ENCODE measurements at regions not wholly inside any gene's neighbourhood (a gene's known extent, or its start where the extent isn't known, plus 50 kb on each side); places are given as distances from the start of the nearest gene placed in this dataset.
"Not testable (repeated sequence)": the region's sequence is repeated elsewhere in the genome, so short reads cannot be mapped to it uniquely, and the experiment has no call there.

- not testable (repeated sequence) for H3F3A ChIP-seq (ENCODE audit: low read depth); H3K9ac ChIP-seq; H3K4me1 Mint-ChIP-seq; H3K9me3 ChIP-seq (ENCODE audit: low read depth); H3K4me1 ChIP-seq; H3K4me3 Mint-ChIP-seq; H3K27ac ChIP-seq; H3K27ac Mint-ChIP-seq; H3K79me2 ChIP-seq (ENCODE audit: low read depth); H2AFZ ChIP-seq (replicated peaks); DNase-seq (ENCODE audit: low spot score); H3K27me3 ChIP-seq; H3K4me2 ChIP-seq; H3K4me3 ChIP-seq; H3K9me3 Mint-ChIP-seq; H4K20me1 ChIP-seq (ENCODE audit: low read depth); H3K36me3 ChIP-seq; H3K36me3 Mint-ChIP-seq; H3K27me3 Mint-ChIP-seq (ENCODE audit: insufficient read depth, low read depth)
Measured at GRCh38 chr9:39001085-39001593, 281.2 kb upstream of the FAM240B start.

DNA sequence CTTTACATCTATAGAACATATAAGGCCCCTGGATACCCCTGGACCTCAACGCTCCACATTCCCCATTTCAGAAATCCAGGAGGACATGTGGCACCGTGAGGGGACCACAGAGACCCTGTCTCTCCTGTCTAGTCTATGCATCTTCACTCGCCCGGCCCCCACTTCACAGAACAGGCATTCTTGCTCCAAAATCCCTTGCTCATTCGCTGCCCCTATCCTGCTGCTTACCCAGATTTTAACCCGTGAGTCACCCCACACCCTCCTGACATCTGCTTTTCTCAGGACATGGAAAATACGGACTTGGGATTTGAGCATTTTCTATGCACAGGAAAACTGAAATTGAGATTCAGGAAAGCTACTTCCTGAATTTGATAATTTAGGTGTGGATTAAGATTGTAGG, 279.3 kb upstream of the FAM240B start:
- not testable (repeated sequence) for H3K9me3 Mint-ChIP-seq; H3K4me3 ChIP-seq; H2AFZ ChIP-seq (replicated peaks); H3K9ac ChIP-seq; H3K4me1 ChIP-seq; DNase-seq (ENCODE audit: low spot score); H3K79me2 ChIP-seq (ENCODE audit: low read depth); H3K9me3 ChIP-seq (ENCODE audit: low read depth); H3K27me3 Mint-ChIP-seq (ENCODE audit: insufficient read depth, low read depth); H3K27me3 ChIP-seq; H3K4me2 ChIP-seq; H3K27ac Mint-ChIP-seq; H3K36me3 Mint-ChIP-seq; H3K4me3 Mint-ChIP-seq; H3K36me3 ChIP-seq; H3F3A ChIP-seq (ENCODE audit: low read depth); H4K20me1 ChIP-seq (ENCODE audit: low read depth); H3K27ac ChIP-seq; H3K4me1 Mint-ChIP-seq

- not testable (repeated sequence) for H3K4me1 Mint-ChIP-seq; H3K9me3 ChIP-seq (ENCODE audit: low read depth); H3K9ac ChIP-seq; H4K20me1 ChIP-seq (ENCODE audit: low read depth); H3K27me3 Mint-ChIP-seq (ENCODE audit: insufficient read depth, low read depth); H3K27me3 ChIP-seq; H3K4me3 ChIP-seq; DNase-seq (ENCODE audit: low spot score); H3K27ac ChIP-seq; H3K9me3 Mint-ChIP-seq; H3K36me3 Mint-ChIP-seq; H3K4me1 ChIP-seq; H3K27ac Mint-ChIP-seq; H2AFZ ChIP-seq (replicated peaks); H3K4me2 ChIP-seq; H3K79me2 ChIP-seq (ENCODE audit: low read depth); H3F3A ChIP-seq (ENCODE audit: low read depth); H3K4me3 Mint-ChIP-seq; H3K36me3 ChIP-seq
Measured at GRCh38 chr9:38993690-38994089, 273.8 kb upstream of the FAM240B start.

- not testable (repeated sequence) for H3F3A ChIP-seq (ENCODE audit: low read depth); H3K4me3 ChIP-seq; H3K4me2 ChIP-seq; H3K27ac Mint-ChIP-seq; H3K4me1 ChIP-seq; H3K36me3 Mint-ChIP-seq; H3K79me2 ChIP-seq (ENCODE audit: low read depth); H3K4me3 Mint-ChIP-seq; H4K20me1 ChIP-seq (ENCODE audit: low read depth); DNase-seq (ENCODE audit: low spot score); H3K36me3 ChIP-seq; H3K9ac ChIP-seq; H2AFZ ChIP-seq (replicated peaks); H3K4me1 Mint-ChIP-seq; H3K27me3 ChIP-seq; H3K27ac ChIP-seq; H3K27me3 Mint-ChIP-seq (ENCODE audit: insufficient read depth, low read depth); H3K9me3 ChIP-seq (ENCODE audit: low read depth); H3K9me3 Mint-ChIP-seq
Measured at GRCh38 chr9:38993156-38993555, 273.2 kb upstream of the FAM240B start.

DNA sequence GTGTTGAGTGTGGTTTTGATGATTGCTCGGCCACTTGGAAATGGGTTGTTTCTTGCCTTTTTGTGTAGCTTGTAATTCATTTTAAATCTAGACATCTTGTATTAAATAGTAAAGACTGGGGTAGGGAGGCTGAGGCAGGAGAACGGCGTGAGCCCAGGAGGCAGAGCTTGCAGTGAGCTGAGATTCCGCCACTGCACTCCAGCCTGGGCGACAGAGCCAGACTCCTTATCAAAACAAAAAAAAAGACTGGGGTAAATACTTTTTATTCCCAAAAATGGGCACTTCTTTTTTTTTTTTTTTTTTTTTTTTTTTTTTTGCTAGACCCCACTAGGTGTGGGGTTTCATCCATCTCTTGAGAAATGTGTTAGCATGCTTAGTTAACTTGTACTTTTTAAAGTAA, 258.8 kb upstream of the FAM240B start:
- H3K9me3 ChIP-seq (ENCODE audit: low read depth); H3K4me3 Mint-ChIP-seq; H2AFZ ChIP-seq (replicated peaks); H3K4me1 ChIP-seq; H3K9ac ChIP-seq; H3F3A ChIP-seq (ENCODE audit: low read depth); H3K4me3 ChIP-seq; DNase-seq (ENCODE audit: low spot score); H3K27ac Mint-ChIP-seq; H3K9me3 Mint-ChIP-seq; H3K79me2 ChIP-seq (ENCODE audit: low read depth); H3K4me2 ChIP-seq; H3K36me3 Mint-ChIP-seq; H3K27me3 ChIP-seq; H3K27ac ChIP-seq; H3K4me1 Mint-ChIP-seq; H3K36me3 ChIP-seq; H4K20me1 ChIP-seq (ENCODE audit: low read depth); H3K27me3 Mint-ChIP-seq (ENCODE audit: insufficient read depth, low read depth): not testable (repeated sequence)

DNA sequence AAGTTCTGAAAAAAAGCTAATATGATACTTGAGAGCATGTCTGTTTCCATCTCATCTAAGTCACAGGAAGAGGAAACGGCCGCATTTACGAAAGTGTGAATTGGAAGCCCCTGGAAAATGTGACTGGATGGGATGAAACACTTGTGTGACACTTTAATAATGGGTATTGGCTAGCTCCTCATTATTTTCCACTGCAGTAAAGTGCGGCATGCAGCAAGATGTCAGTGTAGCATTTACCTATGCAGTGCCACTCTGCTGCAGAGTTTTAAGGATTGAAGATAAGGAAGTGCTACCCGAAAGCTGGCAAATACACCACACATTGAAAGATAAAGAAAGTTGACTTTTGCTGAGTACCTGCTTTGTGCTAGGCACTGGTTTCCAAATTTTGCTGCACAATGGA, 249.5 kb upstream of the FAM240B start:
- not testable (repeated sequence) for H3K9me3 ChIP-seq (ENCODE audit: low read depth); H3K9ac ChIP-seq; H3K36me3 Mint-ChIP-seq; H3K4me3 ChIP-seq; H3K27me3 Mint-ChIP-seq (ENCODE audit: insufficient read depth, low read depth); H3K36me3 ChIP-seq; H3K4me1 Mint-ChIP-seq; H4K20me1 ChIP-seq (ENCODE audit: low read depth); H3K27me3 ChIP-seq; H3K4me2 ChIP-seq; DNase-seq (ENCODE audit: low spot score); H3K9me3 Mint-ChIP-seq; H3K79me2 ChIP-seq (ENCODE audit: low read depth); H2AFZ ChIP-seq (replicated peaks); H3F3A ChIP-seq (ENCODE audit: low read depth); H3K4me1 ChIP-seq; H3K4me3 Mint-ChIP-seq; H3K27ac ChIP-seq; H3K27ac Mint-ChIP-seq

GRCh38 chr9:38968651-38969374, 248.9 kb upstream of the FAM240B start:
- not testable (repeated sequence) for H3K27me3 ChIP-seq; H4K20me1 ChIP-seq (ENCODE audit: low read depth); H3K4me1 ChIP-seq; H3K27me3 Mint-ChIP-seq (ENCODE audit: insufficient read depth, low read depth); H3K36me3 Mint-ChIP-seq; H3K27ac ChIP-seq; H3K4me2 ChIP-seq; H3K79me2 ChIP-seq (ENCODE audit: low read depth); H3K4me3 Mint-ChIP-seq; DNase-seq (ENCODE audit: low spot score); H3K36me3 ChIP-seq; H3K9ac ChIP-seq; H2AFZ ChIP-seq (replicated peaks); H3K27ac Mint-ChIP-seq; H3K9me3 Mint-ChIP-seq; H3K4me1 Mint-ChIP-seq; H3K4me3 ChIP-seq; H3F3A ChIP-seq (ENCODE audit: low read depth); H3K9me3 ChIP-seq (ENCODE audit: low read depth)

- not testable (repeated sequence) for H3K27ac Mint-ChIP-seq; H3K9me3 ChIP-seq (ENCODE audit: low read depth); H3K4me3 ChIP-seq; H3K9ac ChIP-seq; H3K4me3 Mint-ChIP-seq; H3K4me2 ChIP-seq; H3K79me2 ChIP-seq (ENCODE audit: low read depth); H4K20me1 ChIP-seq (ENCODE audit: low read depth); H3K27ac ChIP-seq; H3K4me1 Mint-ChIP-seq; H3K36me3 ChIP-seq; H3F3A ChIP-seq (ENCODE audit: low read depth); DNase-seq (ENCODE audit: low spot score); H2AFZ ChIP-seq (replicated peaks); H3K27me3 Mint-ChIP-seq (ENCODE audit: insufficient read depth, low read depth); H3K36me3 Mint-ChIP-seq; H3K4me1 ChIP-seq; H3K9me3 Mint-ChIP-seq; H3K27me3 ChIP-seq
Measured at GRCh38 chr9:38967866-38968265, 247.9 kb upstream of the FAM240B start.

Measured in neural progenitor cell (in vitro differentiated cells).